Psoas muscle (tissue), 7 donors: ENCODE measurements at regions not wholly inside any gene's neighbourhood (a gene's known extent, or its start where the extent isn't known, plus 50 kb on each side); places are given as distances from the start of the nearest gene placed in this dataset.

Experiments
- ATAC-seq, 4 donors: fragments of 200-7000 bp; cut with Tn5 transposase; one replicate each; pipeline ENCODE4 v1.9.1; 2020; ENCODE audit warnings: moderate library complexity in 3 of 4, mild to moderate bottlenecking in 2 of 4
- DNase-seq, 2 donors: peaks; one replicate each; pipeline ENCODE4 v3.0.0-alpha.2; 2020
- H3K27ac ChIP-seq: fragments of 200-600 bp; one replicate; pipeline ENCODE4 v1.8.0; 2022
- H3K27me3 ChIP-seq, 3 donors: fragments of 200-600 bp in 1 of 3; one replicate each; pipeline versions ENCODE4 v1.6.1 to v1.8.0; 2013 to 2022; ENCODE audit warnings: low read length in 2 of 3, mild to moderate bottlenecking in 2 of 3, moderate library complexity in 1 of 3; ENCODE audit not compliant: insufficient read depth in 3 of 3
- H3K36me3 ChIP-seq, 2 donors: fragments of 200-600 bp in 1 of 2; one replicate each; pipeline versions ENCODE4 v1.6.1 to v1.8.0; 2013 to 2022; ENCODE audit warnings: low read depth in 1 of 2, mild to moderate bottlenecking in 1 of 2, moderate library complexity in 1 of 2; ENCODE audit not compliant: insufficient read depth in 1 of 2
- H3K4me1 ChIP-seq: fragments of 200-600 bp; one replicate; pipeline ENCODE4 v1.8.0; 2022
- H3K4me3 ChIP-seq: fragments of 200-600 bp; one replicate; pipeline ENCODE4 v1.8.0; 2022; ENCODE audit warnings: mild to moderate bottlenecking
- H3K9me3 ChIP-seq: fragments of 200-600 bp; one replicate; pipeline ENCODE4 v1.8.0; 2022
- CTCF ChIP-seq: fragments of 200-600 bp; IDR thresholded peaks from one replicate; pipeline ENCODE4 v1.8.0; 2022; ENCODE audit warnings: antibody characterized with exemption
- WGBS, 3 donors: extraction: QIAGEN DNeasy Blood & Tissue Kit; methylation state at CpG; one replicate each; pipeline versions ENCODE4 v1.1.6 to v1.1.7; 2013; 5-methylcytosine and 5-hydroxymethylcytosine counted together
- intact Hi-C, 2 donors: fragments of 100-400 bp; cut with DNase I; formaldehyde crosslinking; loops; one replicate each; pipeline versions ENCODE4 v1.11.0 to v1.14.2; 2022
- donor health status: healthy with polysubstance abuse.
- donor health status: DM: no; HTN: no; CAD: no; lungs with moderate emphysema.
- donor health status: Bipolar disorder and iron deficiency.
- donor health status: healthy.
- donor health status: DM: yes; HTN: yes; CAD: no.
- donor health status: DM: no; HTN: no; CAD: no.
- donor health status: DM: yes; HTN: yes; CAD: no.

GRCh38 chr11:79564288-79564925, 123.6 kb upstream of the TENM4 start:
- no peaks in the 10 kb centered on the region for H3K4me1 ChIP-seq
- no peaks in the 10 kb centered on the region for H3K27me3 ChIP-seq
- H3K9me3 ChIP-seq: no peaks in the 10 kb centered on the region
- no peaks in the 10 kb centered on the region for H3K36me3 ChIP-seq
- H3K4me3 ChIP-seq: no peak overlapping the region
- no peak for TF ChIP-seq CTCF
- WGBS, 3 donors: 85 to 89% (median 87%) methylated on average over 5 of the region's 5 CpGs
- intact Hi-C loops: no loop called here
- no peak for DNase-seq
- H3K27ac ChIP-seq: no peak overlapping the region
- ATAC-seq: no peak

- no peak overlapping the region for H3K27ac ChIP-seq
- no peaks in the 10 kb centered on the region for H3K4me1 ChIP-seq
- no peaks in the 10 kb centered on the region for H3K36me3 ChIP-seq
- no peak for TF ChIP-seq CTCF
- DNase-seq (no peak), ATAC-seq (no peak)
- no peaks in the 10 kb centered on the region for H3K27me3 ChIP-seq
- intact Hi-C loops: no loop called here
- no peaks in the 10 kb centered on the region for H3K9me3 ChIP-seq
- H3K4me3 ChIP-seq: no peak overlapping the region
Measured at GRCh38 chr11:79561496-79561895, 120.7 kb upstream of the TENM4 start.

- Histone ChIP-seq H3K4me1 (no peaks in the 10 kb centered on the region), H3K27me3 (no peaks in the 10 kb centered on the region), H3K36me3 (no peaks in the 10 kb centered on the region), H3K4me3 (no peak overlapping the region), H3K9me3 (no peaks in the 10 kb centered on the region), H3K27ac (no peak overlapping the region)
- no peak for TF ChIP-seq CTCF
- intact Hi-C loops: no loop called here
- ATAC-seq (no peak), DNase-seq (no peak)
Measured at GRCh38 chr11:79550809-79551208, 110.0 kb upstream of the TENM4 start.

DNA sequence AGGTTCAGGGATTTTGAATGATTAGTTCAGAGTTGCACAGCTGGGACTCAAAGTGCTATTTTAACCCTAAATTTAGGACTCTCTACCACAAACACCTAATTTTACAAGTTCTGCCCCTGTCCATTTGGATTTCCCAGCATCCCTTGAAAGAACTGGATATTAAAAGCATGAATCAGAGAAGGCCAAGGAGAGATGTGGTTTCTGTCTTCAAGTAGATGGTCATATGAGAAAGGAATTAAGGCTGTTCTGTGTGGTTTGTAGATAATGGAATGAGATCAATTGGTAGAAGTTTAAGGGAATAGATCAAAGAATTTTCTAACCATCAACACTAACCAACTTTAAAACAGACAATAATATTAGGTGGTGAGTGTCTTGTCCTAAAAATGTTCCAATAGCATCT, 106.4 kb upstream of the TENM4 start:
- no peak for TF ChIP-seq CTCF
- Histone ChIP-seq H3K9me3 (no peaks in the 10 kb centered on the region), H3K27me3 (no peaks in the 10 kb centered on the region), H3K27ac (no peak overlapping the region), H3K4me1 (no peaks in the 10 kb centered on the region), H3K36me3 (no peaks in the 10 kb centered on the region), H3K4me3 (no peak overlapping the region)
- ATAC-seq (no peak), DNase-seq (no peak)
- intact Hi-C loops: no loop called here

DNA sequence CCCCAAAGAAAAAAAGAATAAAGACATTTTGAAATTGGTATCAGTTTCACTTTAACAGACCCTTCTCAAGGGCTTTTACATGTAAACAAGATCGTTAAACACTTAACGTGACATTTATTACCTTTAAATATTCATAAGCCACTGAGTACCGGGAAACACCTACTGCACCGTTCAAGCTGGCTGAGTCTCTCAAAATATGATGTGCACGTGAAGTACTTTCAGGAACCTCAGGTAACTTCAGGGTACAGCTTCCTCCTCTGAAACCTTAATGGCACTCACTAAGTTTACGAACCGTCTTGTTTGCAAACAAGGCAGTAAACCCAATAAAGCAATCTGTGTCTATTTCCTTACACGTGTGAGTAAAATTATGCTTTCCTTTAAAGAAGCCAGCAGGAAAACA, 105.5 kb upstream of the TENM4 start:
- Histone ChIP-seq H3K36me3 (no peaks in the 10 kb centered on the region), H3K27me3 (no peaks in the 10 kb centered on the region), H3K4me1 (no peaks in the 10 kb centered on the region), H3K27ac (no peak overlapping the region), H3K9me3 (no peaks in the 10 kb centered on the region), H3K4me3 (no peak overlapping the region)
- DNase-seq (no peak), ATAC-seq (no peak)
- no peak for TF ChIP-seq CTCF
- WGBS, 3 donors: 46 to 48% (median 47%) methylated on average over 8 of the region's 8 CpGs
- intact Hi-C loops: no loop called here
